Stimulated activated effector memory CD8-positive, alpha-beta T cell treated with anti-CD3 and anti-CD28 coated beads, Interleukin-12 subunit alpha, Interleukin-12 subunit beta, amount 100 ng/mL, for 72 hours (primary cell): ENCODE measurements at regions not wholly inside any gene's neighbourhood (a gene's known extent, or its start where the extent isn't known, plus 50 kb on each side); places are given as distances from the start of the nearest gene placed in this dataset.
"Not testable (repeated sequence)": the region's sequence is repeated elsewhere in the genome, so short reads cannot be mapped to it uniquely, and the experiment has no call there.

ENCODE experiments used
- ATAC-seq: fragments of 150-1000 bp; cut with Tn5 transposase; 2 replicates; pipeline ENCODE4 v1.10.0; 2021
- DNase-seq, 2 donors: peaks; one replicate each; pipeline ENCODE4 v3.0.0; 2021 to 2022; ENCODE audit warnings: low spot score in 2 of 2
- H3K27ac Mint-ChIP-seq: one replicate; pipeline ENCODE4 v1.8.0; 2022; ENCODE audit warnings: mild to moderate bottlenecking, mixed read lengths
- H3K36me3 Mint-ChIP-seq: one replicate; pipeline ENCODE4 v1.8.0; 2022; ENCODE audit warnings: mild to moderate bottlenecking, mixed read lengths
- H3K4me1 Mint-ChIP-seq: one replicate; pipeline ENCODE4 v1.8.0; 2022; ENCODE audit warnings: mixed read lengths
- H3K4me3 Mint-ChIP-seq: one replicate; pipeline ENCODE4 v1.8.0; 2022; ENCODE audit warnings: mild to moderate bottlenecking, mixed read lengths
- H3K9me3 Mint-ChIP-seq: one replicate; pipeline ENCODE4 v1.8.0; 2022; ENCODE audit warnings: mixed read lengths

DNA sequence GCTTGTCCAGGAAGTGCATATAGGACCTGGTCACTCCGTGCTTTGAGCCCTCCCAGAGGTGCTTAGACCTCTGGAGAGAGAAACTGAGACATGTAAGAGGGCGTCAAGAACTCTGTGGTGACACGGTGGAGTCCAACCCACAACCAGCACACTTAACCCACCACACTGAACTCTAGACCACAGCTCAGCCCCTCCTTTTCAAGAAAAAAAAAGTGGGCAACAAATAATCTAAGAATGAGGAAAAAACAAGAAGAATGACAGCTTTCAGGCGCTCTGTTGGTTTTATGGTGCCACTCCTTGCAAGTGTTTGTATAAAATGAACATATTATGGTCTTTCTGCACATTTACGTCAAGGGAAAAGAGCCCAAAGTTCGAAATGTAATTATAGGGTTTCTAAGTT lies 50.2 kb upstream of the SNAPC3 start:
- H3K4me1 Mint-ChIP-seq: peaks cover 5% of the 10 kb centered on the region
- peak; percentile 28 for ATAC-seq
- H3K27ac Mint-ChIP-seq: no peak overlapping the region
- no peaks in the 10 kb centered on the region for H3K36me3 Mint-ChIP-seq
- no peak for DNase-seq
- no peaks in the 10 kb centered on the region for H3K9me3 Mint-ChIP-seq
- no peak overlapping the region for H3K4me3 Mint-ChIP-seq

DNA sequence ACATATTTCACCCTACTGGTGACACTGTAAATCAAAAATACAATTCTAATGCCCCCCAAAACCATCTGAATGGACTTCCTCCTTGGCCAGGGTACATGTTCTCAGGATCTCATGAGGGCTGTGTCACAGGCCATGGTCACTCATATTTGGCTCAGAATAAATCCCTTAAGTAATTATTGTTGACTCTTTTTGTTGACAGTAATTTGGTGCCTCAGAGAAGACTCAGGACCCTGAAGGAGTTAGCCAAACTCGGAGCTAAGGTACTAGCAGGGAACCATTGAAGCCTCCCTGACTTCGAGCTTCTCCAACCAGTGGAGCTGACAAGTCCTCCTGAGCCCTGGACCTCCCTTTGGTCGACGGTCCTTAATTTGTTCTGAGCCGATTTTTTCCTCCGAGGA lies 51.2 kb upstream of the SNAPC3 start:
- Mint-ChIP-seq H3K27ac (no peak overlapping the region), H3K9me3 (no peaks in the 10 kb centered on the region), H3K4me3 (no peak overlapping the region), H3K4me1 (peaks cover 5% of the 10 kb centered on the region), H3K36me3 (no peaks in the 10 kb centered on the region)
- no peak for DNase-seq
- no peak for ATAC-seq

DNA sequence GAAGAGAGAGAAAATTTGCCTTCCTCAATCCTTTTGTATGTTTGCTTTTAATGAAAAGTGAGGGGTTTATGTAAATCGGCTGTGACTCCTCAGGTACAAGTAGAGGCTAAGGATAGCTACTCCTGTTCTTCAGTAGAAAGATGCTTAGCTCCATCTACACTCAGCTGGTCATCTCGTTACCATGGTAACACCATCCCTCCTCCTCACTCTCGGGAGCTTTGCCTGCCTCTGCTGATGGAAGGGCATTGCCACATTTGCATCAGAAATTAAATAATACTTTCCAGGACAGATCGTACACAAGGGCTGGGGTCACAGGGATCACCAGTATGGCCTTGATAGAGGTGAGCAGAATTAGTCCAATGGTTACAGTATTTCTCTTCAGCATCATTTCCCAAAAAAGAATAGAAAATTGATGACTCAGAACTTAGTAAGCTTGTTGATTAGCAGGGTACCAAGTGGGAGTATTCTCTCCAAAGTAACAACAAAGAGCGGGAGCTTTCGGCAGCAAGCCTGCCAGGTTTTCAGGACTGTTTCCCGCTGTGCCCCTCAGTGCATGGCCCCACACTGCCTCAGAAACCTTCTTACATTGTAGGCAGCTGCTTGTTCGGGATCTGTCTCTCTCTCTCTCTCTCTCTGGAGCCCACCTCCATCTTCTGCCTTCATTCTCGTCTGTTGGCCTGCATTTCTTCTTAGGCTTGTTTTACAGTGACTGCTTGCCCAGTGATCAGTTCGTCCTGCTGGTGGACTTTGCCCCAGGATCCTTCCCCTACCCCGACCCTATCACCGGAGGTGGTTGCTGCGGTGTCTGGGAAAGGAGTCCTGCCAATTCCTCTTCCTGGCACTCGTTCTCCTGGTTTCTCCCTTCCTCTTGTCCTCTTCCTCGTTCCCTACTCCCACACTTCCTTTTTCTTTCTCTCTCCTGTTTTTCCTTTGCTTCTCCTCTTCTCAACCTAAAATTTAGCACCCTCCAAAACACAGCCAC lies 51.9 kb upstream of the SNAPC3 start:
- Mint-ChIP-seq H3K9me3 (no peaks in the 10 kb centered on the region), H3K27ac (no peak overlapping the region), H3K4me3 (no peak overlapping the region), H3K4me1 (peaks cover 5% of the 10 kb centered on the region), H3K36me3 (no peaks in the 10 kb centered on the region)
- no peak for ATAC-seq
- no peak for DNase-seq

GRCh38 chr9:15369871-15370270 lies 52.8 kb upstream of the SNAPC3 start:
- peaks cover 5% of the 10 kb centered on the region for H3K4me1 Mint-ChIP-seq
- ATAC-seq (no peak), DNase-seq (no peak)
- H3K27ac Mint-ChIP-seq: no peak overlapping the region
- no peaks in the 10 kb centered on the region for H3K9me3 Mint-ChIP-seq
- H3K4me3 Mint-ChIP-seq: no peak overlapping the region
- no peaks in the 10 kb centered on the region for H3K36me3 Mint-ChIP-seq

- Mint-ChIP-seq H3K4me1 (peaks cover 5% of the 10 kb centered on the region), H3K36me3 (no peaks in the 10 kb centered on the region), H3K9me3 (no peaks in the 10 kb centered on the region), H3K27ac (no peak overlapping the region), H3K4me3 (no peak overlapping the region)
- DNase-seq (no peak), ATAC-seq (no peak)
These were observed 53.4 kb upstream of the SNAPC3 start for GRCh38 chr9:15369238-15369637.

- H3K36me3 Mint-ChIP-seq, DNase-seq, ATAC-seq, H3K4me1 Mint-ChIP-seq, H3K27ac Mint-ChIP-seq, H3K4me3 Mint-ChIP-seq, H3K9me3 Mint-ChIP-seq: not testable (repeated sequence)
These were observed 57.6 kb upstream of the SNAPC3 start for GRCh38 chr9:15364975-15365553.

- Mint-ChIP-seq H3K4me3 (no peak overlapping the region), H3K36me3 (no peaks in the 10 kb centered on the region), H3K9me3 (no peaks in the 10 kb centered on the region), H3K27ac (no peak overlapping the region), H3K4me1 (no peaks in the 10 kb centered on the region)
- ATAC-seq: no peak
- no peak for DNase-seq
These were observed 54.7 kb upstream of the TTC39B start for GRCh38 chr9:15361737-15362136.

GRCh38 chr9:15357050-15357653 lies 50.1 kb upstream of the TTC39B start:
- Mint-ChIP-seq H3K27ac (no peak overlapping the region), H3K4me3 (no peak overlapping the region)
- ATAC-seq: peak; percentile 69

More at GRCh38 chr9:15357050-15357653, 50.1 kb upstream of the TTC39B start:
- Mint-ChIP-seq H3K9me3 (no peaks in the 10 kb centered on the region), H3K4me1 (no peaks in the 10 kb centered on the region), H3K36me3 (no peaks in the 10 kb centered on the region)
- no peak for DNase-seq
